ENCODE measurements at regions not wholly inside any gene's neighbourhood (a gene's known extent, or its start where the extent isn't known, plus 50 kb on each side); places are given as distances from the start of the nearest gene placed in this dataset.

DNA sequence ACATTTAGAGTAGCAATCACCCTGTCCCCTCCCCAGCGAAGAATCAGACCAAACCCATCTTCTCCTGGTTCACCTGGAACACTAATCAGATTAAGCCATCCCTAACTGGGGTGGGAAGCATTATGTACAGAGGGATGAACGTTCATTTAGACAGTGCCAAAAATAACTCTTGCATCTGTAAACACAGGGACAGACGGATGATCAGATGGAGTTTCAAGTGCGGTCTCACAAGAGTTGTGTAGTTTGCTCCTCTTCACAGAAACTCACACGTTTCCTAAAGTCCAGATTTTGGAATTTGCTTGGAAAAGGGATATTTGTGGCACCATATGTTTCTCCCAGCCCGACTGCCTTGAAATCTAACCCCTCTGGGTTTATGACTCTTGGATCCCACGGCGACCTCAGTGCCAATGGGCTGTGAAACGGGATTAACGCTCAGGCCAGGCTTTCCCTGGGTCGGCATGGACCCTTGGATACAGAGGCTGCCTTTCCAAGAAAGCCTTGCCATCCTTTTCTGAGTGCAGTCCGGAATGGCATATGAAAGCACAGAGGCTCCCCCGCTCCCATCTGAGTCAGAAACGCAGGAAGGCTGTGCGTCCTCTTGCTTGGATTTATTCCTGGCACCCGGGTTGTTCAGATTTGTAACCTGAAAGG is 293.2 kb upstream of the HABP2 start:
- DNase-seq, result no peak

DNA sequence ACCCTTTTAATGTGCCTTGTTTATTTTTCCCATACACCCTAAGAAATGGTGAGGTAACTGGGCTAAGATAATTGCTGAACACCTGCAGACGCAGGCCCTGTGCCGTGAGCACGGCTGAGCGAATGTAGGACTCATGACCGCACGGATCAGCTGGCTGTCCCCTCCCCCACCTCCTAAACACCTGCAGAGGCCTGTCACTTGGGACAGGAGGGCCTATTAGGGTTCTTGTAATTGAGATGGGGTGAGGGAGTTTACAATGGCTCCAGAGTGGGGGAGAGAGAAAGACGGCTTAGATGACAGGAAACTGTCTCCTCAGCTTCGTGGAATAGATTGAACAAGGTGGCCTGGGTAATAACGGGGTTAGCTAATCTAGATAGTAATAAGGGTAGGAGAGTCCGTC is 291.7 kb upstream of the HABP2 start:
- DNase-seq, result no peak

DNA sequence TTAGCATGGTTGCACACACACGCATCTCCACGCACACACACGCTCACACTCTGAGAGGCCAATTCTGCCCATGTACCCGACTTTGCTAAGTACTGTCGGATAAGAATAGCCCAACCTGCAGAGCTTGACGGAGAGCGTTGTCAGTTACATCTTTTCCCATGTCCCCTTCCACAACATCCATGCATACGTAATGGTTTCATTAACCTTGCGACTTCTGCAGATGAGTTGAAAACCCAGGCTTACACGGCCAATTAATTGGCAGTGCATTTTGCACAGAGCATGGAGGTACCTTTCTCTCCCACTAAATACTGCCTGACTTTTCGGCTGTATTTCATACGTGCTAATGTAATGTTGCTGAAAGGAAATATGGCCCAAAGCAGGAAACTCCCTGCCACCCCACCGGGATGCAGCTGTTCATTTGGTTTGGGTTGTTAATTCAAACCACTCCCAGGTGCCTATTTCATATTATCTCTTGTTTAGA is 291.2 kb upstream of the HABP2 start:
- no peak for DNase-seq

DNA sequence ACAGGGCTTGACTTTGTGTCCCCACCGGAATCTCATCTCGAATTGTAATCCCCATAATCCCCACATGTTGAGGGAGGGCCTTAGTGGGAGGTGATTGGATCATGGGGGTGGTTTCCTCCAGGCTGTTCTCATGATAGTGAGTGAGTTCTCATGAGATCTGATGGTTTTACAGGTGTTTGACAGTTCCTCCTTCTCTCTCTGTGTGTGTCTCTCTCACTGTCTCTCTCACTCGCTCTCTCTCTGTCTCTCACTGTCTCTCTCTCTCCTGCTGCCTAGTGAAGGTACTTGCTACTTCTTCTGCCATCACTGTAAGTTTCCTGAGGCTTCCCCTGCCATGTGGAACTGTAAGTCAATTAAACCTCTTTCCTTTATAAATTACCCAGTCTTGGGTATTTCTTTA is 289.8 kb upstream of the HABP2 start:
- DNase-seq, result no peak

DNA sequence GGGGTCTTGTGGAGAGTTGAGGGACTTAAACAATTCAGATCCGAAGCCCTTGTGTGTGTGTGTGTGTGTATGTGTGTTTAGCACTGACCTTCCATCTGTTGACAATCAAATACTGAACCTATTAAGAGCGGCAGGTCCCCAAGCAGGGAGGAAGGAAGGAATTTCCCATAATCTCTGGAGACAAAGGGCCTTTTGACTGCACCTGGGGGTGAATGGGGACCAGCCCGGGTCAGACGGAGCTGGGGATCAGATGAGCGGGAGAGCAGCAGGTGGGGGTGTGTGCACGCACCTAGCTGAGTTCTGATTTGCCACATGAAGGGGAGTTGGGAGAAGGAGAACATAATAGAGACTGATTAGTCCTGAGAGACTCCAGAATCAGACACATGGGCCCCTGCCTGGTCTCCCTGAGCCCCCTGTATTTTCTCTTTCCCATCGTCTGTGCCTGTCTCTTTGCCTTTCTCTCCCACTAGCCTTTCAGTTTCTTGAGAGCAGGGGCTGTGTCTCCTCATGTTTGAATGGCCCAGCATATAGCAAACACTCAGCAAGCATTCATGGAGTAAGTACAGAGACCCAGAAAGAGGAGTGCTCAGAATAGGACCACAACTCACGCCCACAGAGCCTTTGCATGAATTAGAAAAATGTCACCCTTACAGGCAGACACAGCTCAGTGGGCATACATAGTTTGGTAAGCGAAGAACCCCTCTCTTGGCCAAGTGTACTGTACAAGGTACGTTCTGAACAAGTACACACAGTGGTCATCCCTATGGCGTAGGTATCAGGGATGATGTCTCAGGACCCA is 288.3 kb upstream of the HABP2 start:
- DNase-seq, result no peak

DNA sequence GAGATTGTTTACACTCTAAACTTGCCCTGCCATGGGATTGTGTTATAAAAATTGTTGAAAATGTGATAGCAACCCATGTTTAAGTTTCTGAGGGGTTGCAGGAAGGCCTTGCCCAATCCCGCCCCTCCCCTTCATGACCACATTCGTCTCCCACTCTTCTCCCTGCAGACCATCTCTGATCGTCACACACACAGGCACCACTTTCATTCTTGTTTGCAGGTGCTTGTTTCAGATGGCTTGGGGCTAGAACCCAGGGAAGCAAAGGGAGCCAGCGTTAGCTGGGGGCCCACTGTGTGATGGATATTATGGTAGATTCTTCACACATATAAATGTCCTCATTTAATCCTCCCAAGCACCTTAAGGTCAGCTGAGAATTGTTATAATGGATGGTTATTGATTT is 286.7 kb upstream of the HABP2 start:
- no peak for DNase-seq

DNA sequence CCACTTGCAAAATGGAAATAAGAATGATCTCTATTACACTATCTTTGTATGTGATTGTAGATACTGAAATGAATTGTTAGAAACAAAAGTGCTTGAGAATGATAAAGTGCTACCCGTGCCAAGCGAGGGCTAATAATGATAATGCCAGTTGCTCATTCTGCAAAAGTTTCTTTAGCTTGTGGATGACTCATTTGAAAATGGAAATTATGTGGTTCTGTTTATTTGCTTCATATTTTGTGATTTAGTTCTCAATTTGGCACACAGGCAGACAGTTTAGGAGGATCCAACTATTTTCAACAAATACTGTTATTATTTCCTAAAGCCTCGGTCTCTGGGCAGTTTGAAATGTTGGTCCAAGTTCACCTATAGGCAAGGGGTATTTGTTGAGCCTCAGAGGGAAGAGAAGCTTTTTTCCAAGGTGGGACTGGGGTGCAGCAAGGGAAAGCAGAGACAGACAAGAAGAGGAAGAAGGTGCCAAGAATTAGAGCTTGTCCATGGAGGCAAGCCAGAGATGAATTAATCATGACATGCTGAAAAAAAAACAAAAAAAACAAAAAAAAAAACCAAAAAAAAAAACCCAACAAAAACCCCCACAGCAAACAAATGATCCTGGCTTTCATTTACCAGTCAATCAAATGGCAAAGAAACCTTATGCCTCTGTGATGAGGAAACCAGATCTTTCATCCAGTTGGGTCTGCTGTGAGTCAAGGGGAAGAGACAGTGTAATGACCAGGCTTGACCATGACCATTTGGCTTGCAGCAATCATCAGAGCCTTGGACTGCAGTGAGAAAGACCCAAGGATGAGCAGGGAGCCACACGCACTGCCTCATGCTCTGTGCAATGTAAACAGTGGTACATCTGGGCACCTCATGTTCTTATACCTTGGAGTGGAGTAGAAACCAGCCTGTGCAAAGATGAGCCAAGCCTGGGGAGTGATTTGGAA is 285.0 kb upstream of the HABP2 start:
- no peak for DNase-seq

DNA sequence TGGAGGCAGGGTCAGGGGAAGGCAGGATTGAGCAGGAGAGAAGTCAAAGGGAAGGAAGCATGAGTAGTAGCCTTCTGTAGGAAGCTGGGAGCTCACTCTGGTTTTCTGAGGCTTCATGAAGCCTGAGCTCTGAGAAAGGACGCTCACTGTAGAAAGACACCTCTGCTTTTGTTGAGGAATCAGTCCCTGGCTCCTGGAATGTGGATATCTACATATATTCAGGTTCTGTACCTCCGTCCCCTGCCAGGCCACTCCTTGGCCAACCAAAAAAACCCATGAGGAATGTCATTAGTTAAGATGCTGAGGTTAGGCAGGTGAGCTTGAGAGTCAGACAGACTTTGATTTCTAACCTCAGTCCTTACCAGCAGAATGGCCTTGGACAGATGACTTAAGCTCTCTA is 283.5 kb upstream of the HABP2 start:
- DNase-seq, result no peak

DNA sequence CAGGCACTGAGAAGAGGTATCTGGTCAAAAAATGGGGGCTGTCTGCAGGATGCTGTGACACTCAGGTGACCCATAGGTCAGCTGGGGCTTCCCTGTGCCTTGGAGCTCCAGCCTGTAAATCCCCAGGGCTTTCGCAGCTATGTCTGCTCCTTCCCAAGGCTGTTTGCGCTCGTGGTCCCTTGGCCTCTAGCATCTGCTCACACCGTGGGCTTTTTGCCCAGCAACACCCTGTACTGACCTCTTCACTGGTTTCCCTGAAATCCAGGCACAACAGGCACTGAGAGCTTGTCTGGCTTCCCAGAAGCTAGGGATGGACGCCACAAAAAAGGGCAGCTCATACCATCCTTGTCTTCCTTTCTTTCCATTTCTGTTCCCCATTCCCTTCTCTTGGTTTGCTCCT is 280.3 kb upstream of the HABP2 start:
- DNase-seq, result no peak

DNA sequence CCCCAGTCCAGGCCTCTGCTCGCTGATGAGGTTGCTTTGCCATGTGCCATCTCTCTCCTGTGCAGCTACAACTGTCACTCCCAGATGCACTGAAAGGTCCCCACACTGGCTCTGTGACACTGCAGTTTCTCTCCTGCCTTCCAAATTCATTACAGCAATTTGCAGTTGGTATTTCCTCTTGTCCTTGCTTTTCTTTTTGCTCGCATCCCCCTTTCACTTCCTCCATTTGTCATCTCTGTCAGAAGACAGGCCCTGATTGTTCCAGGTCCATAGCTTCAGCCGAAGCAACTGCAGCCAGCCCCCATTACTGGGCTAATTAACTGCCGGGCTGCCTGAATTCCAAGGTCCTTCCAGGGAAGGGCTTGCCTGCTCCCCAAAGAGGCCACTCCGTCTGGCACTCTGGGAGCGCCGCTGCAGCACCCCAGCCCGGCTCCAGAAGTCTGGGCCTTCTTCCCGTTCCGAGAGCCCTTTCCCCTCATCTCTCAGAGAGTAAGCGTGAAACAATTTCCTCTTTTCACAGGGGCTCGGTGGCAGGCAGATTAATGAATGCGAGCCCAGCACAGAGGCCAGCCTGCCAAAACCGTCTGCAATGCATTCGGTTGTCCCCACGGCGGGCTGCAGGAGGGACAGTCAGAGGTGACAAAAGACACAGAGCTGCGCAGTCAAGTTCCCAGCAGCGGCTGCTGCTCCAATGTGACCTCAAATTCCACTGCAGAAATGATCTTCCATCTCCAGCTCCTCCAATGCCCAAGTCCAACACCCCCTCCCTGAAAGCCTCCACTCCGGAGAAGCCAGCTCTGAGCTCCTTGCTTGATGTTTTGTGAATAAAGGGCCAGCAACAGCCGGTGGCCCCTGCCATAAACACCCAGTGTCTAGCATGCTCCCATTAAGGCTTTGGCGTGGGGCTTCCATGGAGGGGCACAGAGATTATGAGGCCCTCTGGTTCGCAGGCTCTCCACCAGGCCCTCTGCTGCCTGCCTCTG is 279.4 kb upstream of the HABP2 start:
- no peak for DNase-seq

DNA sequence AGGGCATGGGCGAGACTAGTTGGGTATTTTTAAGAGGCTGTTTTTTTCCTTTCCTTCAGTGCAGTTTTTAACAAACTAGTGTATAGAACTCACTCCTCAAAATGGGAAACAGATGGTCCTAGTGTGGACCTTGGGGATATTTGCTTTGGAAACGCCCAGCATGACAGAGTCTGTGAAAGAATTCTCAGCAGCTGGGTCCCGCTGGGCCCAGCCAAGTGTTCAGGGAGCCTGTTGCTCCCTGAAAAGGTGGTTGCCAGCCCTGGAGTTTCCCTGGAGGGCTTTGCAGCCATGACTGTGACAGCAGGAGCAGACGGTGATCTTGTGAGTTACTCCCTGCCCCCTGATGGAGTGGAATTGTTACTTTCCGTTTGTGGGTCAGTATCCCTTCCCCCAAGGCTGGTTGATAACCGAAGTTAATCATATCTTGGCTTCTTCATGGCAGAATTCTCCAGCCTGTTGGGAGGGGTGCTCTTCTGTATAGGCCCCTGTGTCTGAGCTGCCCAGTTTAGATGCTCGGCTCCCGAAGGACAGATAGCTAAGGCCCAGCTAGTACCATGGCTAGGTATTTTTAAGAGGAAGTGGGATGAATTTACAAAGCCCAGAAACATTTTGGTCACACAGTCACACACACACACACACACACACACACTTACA is 278.6 kb upstream of the HABP2 start:
- DNase-seq, result no peak

DNA sequence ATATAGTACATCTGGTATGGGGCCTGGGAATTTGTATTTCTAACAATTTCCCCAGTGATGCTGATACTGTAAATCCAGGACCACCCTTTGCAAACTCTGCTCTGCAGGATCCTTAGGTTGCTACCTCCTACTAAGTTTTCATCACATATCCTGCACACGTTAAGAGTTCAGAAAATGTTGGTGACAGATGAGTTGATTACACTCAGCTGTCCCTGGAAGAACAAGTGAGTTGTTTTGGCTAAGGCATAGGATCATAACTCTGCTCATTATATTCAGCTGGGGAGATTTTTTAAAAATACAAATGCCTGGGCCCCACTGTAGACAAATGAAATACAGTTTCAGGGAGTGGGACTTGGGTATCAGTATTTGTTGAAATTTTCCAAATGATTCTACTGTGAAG is 274.6 kb upstream of the HABP2 start:
- DNase-seq, result no peak

DNA sequence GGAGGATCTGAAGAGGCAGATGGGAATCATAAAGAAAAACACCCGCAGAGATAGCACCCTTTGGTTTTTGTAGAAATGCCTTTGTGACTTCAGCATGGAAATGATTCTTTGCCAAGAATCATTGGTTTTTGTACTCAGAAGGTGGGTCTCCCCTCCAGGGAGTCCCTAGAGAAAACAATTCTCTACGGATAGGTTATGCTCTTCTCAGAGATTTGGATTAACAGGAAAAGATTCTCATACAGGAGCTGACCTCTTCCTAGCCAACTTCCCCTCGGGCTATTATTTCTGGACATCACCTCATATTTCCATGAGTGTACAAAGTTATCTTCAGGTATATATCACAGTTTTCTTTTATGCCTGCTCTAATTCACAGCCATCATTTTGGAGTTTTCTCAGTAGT is 274.2 kb upstream of the HABP2 start:
- no peak for DNase-seq

DNA sequence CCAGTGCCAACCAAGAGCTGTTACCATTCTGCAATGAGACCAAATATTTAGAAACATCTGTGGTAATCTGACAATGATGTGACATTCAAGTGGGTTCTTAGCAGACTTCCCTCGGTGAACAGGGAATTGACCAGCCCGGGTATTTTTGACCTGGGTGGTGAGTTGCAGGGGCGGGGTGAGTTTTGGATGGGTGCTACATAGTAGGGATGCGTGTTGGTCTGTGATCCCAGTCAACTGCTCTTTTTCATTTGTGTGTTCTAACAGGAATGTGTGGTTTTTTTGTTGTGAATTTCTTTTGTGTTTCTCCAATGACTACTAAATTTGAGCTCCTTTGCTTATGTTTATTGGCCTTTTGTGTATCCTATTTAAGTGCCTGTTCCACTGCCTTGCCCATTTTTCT is 273.6 kb upstream of the HABP2 start:
- DNase-seq, result no peak

DNA sequence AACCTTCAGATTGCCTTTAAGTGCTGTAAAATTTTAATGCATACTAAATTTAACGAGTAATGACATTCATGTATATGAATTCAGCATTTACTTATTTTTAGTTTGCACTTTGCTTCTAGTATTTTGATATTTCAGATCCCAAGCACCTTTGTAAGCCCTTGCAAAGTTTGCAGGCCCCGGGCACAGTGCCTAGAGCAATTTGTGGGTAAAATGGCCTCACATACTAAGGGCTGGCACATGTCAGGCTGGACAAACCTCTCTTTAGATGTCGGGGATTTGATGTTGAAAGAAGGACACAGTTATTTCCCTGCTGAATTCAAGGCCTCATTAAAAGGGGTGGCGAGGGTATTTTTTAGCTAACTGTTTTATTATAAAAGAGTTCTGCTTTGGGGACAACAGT is 270.3 kb upstream of the HABP2 start:
- DNase-seq, result no peak

DNA sequence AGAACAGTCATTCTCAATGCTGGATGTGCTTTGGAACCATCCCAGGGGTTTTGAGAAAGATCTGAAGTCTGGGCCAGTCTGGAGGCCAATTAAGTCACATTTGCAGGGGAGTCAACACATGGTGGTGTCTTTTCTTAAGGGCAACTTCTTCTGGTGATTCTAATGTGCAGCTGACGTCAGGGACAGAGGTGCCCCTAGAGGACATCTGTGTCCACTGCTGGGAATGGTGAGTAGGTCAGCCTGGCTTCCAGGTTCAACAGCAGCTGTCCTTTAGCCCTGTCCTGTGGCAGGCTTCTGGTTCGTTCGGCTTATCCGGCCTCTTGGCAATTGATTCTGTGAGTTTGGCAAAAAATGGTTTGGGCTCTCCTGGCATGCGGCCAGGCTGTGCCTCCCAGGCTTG is 269.7 kb upstream of the HABP2 start:
- DNase-seq, result no peak

DNA sequence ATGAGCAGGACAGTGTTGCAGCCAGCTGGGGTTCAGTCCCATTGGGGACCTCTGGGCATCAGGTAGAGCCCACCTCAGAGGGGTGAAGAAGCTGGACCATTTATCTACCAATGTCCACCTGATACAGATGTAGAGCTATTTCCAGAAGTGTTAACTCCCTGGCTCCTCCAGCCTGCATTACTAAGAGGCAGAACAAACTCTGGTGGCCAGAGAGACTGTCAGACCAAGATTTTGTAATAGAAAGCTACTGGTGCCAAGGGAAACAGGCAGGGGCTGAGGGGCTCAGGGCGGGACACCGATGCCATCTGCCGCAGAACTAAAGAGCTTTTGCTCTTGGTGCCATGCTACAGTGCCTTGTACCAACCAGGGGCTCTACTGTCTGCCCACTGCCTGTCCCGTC is 268.2 kb upstream of the HABP2 start:
- no peak for DNase-seq

DNA sequence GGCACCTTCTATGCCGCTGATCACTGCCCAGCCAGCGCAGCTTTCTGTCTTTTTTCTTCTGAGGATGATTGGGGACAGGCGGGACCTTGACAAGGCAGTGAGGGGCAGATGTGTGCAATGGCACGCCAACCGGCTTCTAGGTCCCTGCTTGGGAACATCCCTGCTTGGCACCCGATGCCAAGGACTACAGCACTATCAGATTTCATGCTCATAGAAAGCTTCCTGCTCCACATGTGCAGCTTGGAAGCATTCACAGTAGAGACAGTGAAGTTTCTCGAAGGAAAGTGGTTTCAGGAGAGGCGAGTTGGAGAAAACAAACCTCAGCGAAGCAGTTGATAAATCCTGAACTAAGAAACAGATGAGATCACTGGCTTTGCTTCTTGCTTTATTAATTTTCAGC is 267.5 kb upstream of the HABP2 start:
- DNase-seq, result no peak

DNA sequence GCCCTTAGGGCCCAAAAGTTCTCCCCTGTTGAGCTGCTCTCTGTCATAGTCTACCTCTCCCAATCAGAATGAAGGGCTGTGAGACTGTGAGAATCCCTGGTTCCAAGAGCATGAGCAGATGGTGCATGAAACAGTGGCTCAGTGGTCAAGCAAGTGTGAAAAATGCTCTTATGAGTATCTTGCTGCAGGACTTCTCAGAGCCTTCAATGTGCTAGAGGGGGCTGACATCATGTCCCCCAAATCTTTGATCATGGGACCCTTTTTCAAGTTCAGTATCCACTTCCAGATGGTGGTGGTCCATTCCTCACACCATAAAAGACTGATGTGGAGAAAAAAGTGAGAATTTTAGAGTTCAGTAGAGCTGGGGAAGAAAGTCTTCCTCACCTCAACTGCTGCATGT is 265.3 kb upstream of the HABP2 start:
- no peak for DNase-seq

DNA sequence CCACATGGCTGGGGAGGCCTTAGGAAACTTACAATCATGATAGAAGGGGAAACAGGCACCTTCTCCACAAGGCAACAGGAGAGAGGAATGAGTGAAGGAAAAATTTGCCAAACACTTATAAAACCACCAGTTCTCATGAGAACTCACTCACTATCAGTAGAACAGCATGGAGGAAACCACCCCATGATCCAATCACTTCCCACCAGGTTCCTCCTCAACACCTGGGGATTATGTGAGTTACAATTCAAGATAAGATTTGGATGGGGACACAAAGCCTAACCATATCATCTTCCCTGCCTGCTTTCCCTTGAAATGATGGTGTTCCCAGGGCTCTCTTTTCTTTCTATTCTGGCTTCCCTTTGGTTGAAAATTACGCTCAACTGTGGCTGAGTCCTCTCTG is 262.7 kb upstream of the HABP2 start:
- no peak for DNase-seq

DNA sequence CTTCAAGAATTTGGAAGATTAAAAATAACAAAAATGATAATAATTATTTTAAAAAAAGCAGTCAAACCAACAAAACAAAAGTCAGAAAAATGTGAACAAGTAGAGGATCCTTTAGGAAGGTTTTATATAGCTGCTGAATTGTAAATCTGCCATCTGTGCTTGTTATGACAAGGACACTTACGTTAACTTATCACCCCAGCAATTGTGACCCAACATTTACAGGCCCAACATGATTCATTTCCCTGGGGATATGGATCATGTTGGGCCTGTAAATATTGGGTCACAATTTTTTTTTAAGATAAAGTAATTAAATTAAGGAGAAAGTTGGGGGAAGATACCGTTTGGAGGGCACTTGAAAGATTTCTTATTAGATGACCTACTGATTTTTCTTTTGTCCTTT is 261.4 kb upstream of the HABP2 start:
- no peak for DNase-seq

DNA sequence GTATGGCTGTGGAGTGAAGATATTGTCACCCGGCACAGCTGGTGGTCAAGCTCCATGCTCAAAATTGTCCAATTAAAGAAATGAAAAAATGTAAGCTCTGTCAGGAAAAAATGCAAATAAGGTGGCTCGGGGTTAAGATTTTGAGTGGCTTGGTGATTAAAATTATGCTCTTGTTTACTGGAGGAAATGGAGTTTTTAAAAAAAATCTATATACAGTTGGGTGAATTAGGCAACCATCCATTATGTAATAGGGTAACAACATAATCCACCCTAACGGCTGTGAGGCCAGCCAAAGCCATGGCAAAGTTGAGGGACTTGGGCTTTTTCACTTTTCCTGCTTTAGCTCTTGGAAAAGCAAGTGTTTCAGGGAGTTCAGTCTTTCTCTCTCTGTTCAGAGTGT is 260.8 kb upstream of the HABP2 start:
- no peak for DNase-seq
